Lung (tissue), 11 donors: ENCODE measurements at regions not wholly inside any gene's neighbourhood (a gene's known extent, or its start where the extent isn't known, plus 50 kb on each side); places are given as distances from the start of the nearest gene placed in this dataset.

ENCODE experiments used
- ATAC-seq: fragments of 200-7000 bp; cut with Tn5 transposase; one replicate; pipeline ENCODE4 v1.9.1; 2020; ENCODE audit warnings: moderate number of reproducible peaks; ENCODE audit not compliant: insufficient read depth, low FRiP score
- DNase-seq, 3 donors: peaks; one replicate each; pipeline ENCODE4 v3.0.0-alpha.2; 2013 to 2017
- H3K27ac ChIP-seq, 2 donors: one replicate each; pipeline ENCODE4 v1.5.1; 2013; ENCODE audit warnings: mild to moderate bottlenecking in 2 of 2, moderate library complexity in 2 of 2, control low read depth in 1 of 2, inconsistent platforms in 1 of 2, low read depth in 1 of 2, low read length in 1 of 2
- H3K27me3 ChIP-seq, 3 donors: one replicate each; pipeline ENCODE4 v1.5.1; 2013; ENCODE audit warnings: low read length in 2 of 3; ENCODE audit not compliant: control insufficient read depth in 3 of 3, insufficient read depth in 3 of 3
- H3K36me3 ChIP-seq, 4 donors: one replicate each; pipeline ENCODE4 v1.5.1; 2013; ENCODE audit warnings: low read length in 4 of 4, mild to moderate bottlenecking in 1 of 4, moderate library complexity in 1 of 4; ENCODE audit not compliant: control insufficient read depth in 4 of 4, insufficient read depth in 4 of 4
- H3K4me1 ChIP-seq, 5 donors: one replicate each; pipeline ENCODE4 v1.5.1; 2013; ENCODE audit warnings: low read length in 5 of 5, mild to moderate bottlenecking in 2 of 5, moderate library complexity in 1 of 5; ENCODE audit not compliant: control insufficient read depth in 5 of 5, insufficient read depth in 5 of 5
- H3K4me3 ChIP-seq: one replicate; pipeline ENCODE4 v1.5.1; 2013; ENCODE audit warnings: mild to moderate bottlenecking, control low read depth, moderate library complexity
- H3K9ac ChIP-seq, 2 donors: one replicate each; pipeline ENCODE4 v1.5.1; 2013; ENCODE audit warnings: low read length in 2 of 2, control low read depth in 1 of 2; ENCODE audit not compliant: insufficient read depth in 1 of 2
- H3K9me3 ChIP-seq, 4 donors: one replicate each; pipeline ENCODE4 v1.5.1; 2013; ENCODE audit warnings: low read length in 3 of 4, mild to moderate bottlenecking in 1 of 4, moderate library complexity in 1 of 4; ENCODE audit not compliant: control insufficient read depth in 4 of 4, insufficient read depth in 3 of 4
- WGBS, 2 donors: extraction: QIAGEN DNeasy Blood & Tissue Kit; methylation state at CpG; one replicate each; pipeline ENCODE4 v1.1.7; 2013; 5-methylcytosine and 5-hydroxymethylcytosine counted together
- TF ChIP-seq, protein P1 (sequence below): IDR thresholded peaks from 2 replicates; pipeline ENCODE4 v1.5.1; 2012; ENCODE audit warnings: mild to moderate bottlenecking; ENCODE audit errors: control extremely low read depth, extremely low read depth
- donor health status: control.
- donor health status: control.
- donor health status: Bipolar disorder and iron deficiency.
- donor health status: healthy.
- donor health status: DM: yes; HTN: yes; CAD: no.

DNA sequence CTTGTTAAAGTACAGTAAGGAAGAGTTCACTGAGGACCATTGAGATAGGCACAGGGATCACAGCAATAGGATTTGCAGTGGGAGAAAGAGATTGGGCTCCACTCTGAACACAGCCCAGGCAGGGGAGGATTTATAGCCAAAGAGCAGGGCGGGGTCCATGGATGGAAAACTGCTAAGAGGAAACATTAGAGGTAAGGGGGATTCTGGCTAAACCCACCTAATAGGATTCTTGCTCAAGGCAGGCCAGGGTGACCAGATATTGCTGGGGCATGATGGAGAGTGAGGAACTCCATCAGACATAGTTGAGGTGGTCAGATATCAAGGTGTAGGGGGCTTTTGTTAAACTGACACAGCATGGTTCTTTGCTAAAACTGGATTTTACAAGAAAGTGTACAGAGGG, 372.8 kb downstream of the NPHP4 start:
- Histone ChIP-seq H3K27ac (no peak overlapping the region), H3K9me3 (no peaks in the 10 kb centered on the region), H3K4me1 (peaks cover 0 to 22% (median 0%) of the 10 kb centered on the region in 5 donors), H3K4me3 (no peak overlapping the region), H3K36me3 (no peaks in the 10 kb centered on the region), H3K9ac (no peak overlapping the region), H3K27me3 (peaks cover 0 to 3% (median 0%) of the 10 kb centered on the region in 3 donors)
- WGBS, 2 donors = 82 to 89% methylated on average over 1 of the region's 1 CpG
- DNase-seq (no peak), ATAC-seq (no peak)
- TF ChIP-seq, protein P1, sequence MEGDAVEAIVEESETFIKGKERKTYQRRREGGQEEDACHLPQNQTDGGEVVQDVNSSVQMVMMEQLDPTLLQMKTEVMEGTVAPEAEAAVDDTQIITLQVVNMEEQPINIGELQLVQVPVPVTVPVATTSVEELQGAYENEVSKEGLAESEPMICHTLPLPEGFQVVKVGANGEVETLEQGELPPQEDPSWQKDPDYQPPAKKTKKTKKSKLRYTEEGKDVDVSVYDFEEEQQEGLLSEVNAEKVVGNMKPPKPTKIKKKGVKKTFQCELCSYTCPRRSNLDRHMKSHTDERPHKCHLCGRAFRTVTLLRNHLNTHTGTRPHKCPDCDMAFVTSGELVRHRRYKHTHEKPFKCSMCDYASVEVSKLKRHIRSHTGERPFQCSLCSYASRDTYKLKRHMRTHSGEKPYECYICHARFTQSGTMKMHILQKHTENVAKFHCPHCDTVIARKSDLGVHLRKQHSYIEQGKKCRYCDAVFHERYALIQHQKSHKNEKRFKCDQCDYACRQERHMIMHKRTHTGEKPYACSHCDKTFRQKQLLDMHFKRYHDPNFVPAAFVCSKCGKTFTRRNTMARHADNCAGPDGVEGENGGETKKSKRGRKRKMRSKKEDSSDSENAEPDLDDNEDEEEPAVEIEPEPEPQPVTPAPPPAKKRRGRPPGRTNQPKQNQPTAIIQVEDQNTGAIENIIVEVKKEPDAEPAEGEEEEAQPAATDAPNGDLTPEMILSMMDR = no peak

DNA sequence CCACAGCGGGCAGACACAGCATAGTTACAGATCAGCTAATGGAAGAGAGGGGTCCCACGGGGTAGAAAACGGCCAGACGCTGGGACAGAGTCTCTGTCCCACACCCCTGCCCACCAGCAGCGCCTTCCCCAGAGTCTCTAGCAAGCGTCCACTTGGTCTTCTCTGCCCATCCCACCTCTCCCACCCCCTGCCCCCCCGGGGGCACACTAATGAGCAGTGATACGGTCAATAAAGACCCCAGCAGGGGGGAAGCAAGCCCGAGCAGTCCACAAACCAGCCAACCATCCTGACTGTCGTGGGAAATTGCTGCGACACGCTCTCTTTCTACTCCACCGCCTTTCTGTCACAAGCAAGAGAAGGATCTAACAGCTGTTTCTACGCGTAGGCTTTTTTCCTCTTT, 374.7 kb downstream of the NPHP4 start:
- Histone ChIP-seq H3K4me3 (no peak overlapping the region), H3K9ac (no peak overlapping the region), H3K9me3 (peaks cover 0 to 2% (median 0%) of the 10 kb centered on the region in 4 donors), H3K27me3 (peaks cover 0 to 3% (median 0%) of the 10 kb centered on the region in 3 donors), H3K27ac (no peak overlapping the region), H3K36me3 (no peaks in the 10 kb centered on the region), H3K4me1 (peaks cover 0 to 10% (median 0%) of the 10 kb centered on the region in 5 donors)
- DNase-seq (no peak), ATAC-seq (no peak)
- TF ChIP-seq, protein P1 = no peak
- 52 to 63% methylated on average over 15 of the region's 15 CpGs for WGBS, 2 donors

- no peak overlapping the region for H3K4me3 ChIP-seq
- H3K36me3 ChIP-seq = no peaks in the 10 kb centered on the region
- peaks cover 0 to 2% (median 0%) of the 10 kb centered on the region in 4 donors for H3K9me3 ChIP-seq
- H3K27me3 ChIP-seq = peaks cover 0 to 3% (median 0%) of the 10 kb centered on the region in 3 donors
- peaks cover 0 to 6% (median 0%) of the 10 kb centered on the region in 5 donors for H3K4me1 ChIP-seq
- no peak overlapping the region for H3K27ac ChIP-seq
- 74 to 80% methylated on average over 6 of the region's 6 CpGs for WGBS, 2 donors
- no peak for DNase-seq
- H3K9ac ChIP-seq = no peak overlapping the region
- no peak for ATAC-seq
- TF ChIP-seq, protein P1 = no peak
These were observed 375.1 kb downstream of the NPHP4 start for GRCh38 chr1:5617179-5617520.
